T-helper 2 cell (primary cell): ENCODE measurements at regions not wholly inside any gene's neighbourhood (a gene's known extent, or its start where the extent isn't known, plus 50 kb on each side); places are given as distances from the start of the nearest gene placed in this dataset.
"Not testable (repeated sequence)": the region's sequence is repeated elsewhere in the genome, so short reads cannot be mapped to it uniquely, and the experiment has no call there.

Experiments used
- DNase-seq, 5 experiments: peaks; one replicate each; pipeline versions ENCODE4 v3.0.0 to v3.0.0-alpha.2; 2012 to 2022

DNA sequence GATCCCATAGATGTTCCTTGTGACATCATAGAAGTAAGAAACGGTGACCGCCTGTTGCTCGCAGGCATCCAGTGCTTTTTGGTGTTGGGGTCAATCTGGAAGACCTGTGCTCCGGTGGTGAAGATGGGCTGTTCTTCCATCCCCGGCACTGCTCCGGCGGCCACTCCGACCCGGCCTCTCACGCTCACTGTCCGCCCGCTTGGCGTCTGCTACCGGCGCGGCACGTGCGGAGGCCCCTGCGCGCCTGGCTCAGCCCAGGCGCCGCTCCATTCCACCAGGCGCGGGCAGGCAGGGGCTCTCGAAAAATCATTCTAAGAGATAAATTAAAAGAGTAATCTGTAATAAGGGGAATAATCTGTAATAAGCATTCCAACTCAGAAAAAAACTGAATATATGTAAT lies 934.5 kb downstream of the TMEM121 start:
- no peak for DNase-seq

DNA sequence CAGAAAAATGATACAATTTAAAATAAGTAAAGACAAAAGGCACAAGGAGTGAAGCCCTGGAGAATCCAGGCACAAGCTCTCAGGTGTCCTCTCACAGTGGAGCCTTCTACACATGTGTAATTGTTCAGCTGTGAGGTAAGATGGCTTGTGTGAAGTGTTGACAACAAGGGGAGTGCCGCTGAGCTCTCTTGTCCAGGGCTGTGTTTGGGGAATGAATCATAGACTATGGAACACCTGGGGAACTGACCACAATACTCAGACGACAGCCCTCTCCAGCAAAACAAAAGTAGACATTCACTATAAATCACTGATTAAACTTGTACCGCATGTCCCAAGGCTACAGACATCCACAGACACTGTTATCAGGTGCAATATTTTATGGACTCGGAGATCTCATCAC lies 940.1 kb downstream of the TMEM121 start:
- not testable (repeated sequence) for DNase-seq

DNA sequence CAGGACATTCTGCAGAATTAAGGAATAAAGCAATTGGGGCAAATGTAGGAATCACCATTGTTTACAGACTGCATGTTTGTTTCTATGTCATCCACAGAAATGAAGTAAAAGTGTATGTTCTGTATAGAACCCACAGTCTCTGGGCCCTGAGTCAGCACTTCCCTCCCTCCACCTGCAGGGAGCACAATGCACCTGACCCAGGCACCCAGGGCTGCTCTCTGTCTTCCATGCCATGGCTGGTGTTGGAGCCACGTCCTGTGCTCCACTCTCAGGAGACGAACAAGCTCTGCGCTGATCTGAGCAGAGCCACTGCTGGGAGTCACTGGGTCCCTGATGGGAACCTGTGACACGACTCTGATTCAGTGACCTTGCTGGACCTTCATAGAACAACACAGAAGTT lies 942.5 kb downstream of the TMEM121 start:
- peak in 1 of 5 experiments; percentile 24 for DNase-seq

DNA sequence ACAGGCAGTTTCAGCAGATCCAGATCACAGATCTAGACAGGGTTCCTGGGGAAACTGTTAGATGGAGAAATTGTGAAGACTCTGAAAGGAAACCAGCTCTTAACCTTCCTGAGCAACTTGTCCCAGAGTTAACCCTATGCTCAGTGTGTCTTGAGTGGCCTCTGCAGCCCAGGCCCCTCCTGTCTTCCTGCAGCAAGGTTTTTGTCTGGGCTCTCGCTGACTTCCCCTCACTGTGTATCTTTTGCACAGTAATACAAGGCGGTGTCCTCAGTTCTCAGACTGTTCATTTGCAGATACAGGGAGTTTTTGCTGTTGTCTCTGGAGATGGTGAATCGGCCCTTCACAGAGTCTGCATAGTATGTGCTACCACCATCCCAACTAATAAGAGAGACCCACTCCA lies 943.6 kb downstream of the TMEM121 start:
- DNase-seq, result peak in 1 of 5 experiments; percentile 60

DNA sequence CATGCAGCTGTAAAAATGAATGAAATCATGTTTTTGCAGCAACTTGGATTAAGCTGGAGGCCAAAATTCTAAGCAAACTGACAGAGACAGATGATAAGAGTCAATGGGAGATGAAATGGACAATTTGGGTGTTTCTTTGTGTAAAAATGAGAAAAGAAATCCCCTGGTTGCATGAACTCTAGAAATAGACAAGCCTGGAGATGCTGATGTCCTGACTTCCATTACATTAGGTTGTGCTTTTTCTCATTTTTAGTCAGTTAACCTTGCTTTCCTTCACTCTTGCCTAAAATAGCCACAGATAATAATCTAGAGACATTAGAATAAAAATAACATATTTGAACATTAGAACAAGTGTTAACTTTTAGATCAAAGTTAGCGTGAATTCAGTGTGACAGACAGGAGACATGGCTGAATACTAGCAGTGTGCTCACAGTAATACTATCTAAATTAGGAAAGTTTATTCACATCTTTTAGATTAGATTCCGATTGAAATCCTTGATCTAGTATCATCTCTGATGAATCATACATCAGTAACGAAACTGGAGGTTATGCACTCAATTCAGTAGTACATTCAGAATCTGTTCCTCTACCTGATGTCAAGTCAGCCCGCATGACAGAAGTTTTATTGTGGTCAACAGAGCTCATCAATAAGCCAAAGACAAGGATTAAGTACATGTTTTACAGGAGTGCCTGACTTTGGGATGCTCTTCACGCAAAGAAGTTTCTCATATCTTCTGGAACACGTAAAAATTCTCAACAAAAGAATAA lies 948.1 kb downstream of the TMEM121 start:
- DNase-seq, result peak in 1 of 5 experiments; percentile 68

DNA sequence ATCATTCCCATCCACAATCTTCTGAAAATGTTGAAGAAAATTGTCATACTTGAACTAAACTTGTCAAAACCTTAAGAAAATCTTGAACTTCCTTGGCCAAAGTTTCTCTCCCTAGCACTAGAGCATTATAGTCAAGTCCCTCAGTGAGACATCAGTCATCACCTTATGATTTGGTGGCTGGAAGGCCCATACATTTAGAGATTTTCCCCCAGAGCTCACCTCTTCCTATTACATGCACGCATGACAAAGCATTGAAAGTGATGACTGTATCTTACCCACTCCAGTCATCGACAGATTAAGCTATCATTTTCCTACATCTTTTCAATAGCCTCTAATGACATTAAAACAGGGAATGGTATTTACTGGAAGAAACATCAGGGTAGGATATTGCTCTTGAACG lies 948.8 kb downstream of the TMEM121 start:
- peak in 1 of 5 experiments; percentile 38 for DNase-seq

DNA sequence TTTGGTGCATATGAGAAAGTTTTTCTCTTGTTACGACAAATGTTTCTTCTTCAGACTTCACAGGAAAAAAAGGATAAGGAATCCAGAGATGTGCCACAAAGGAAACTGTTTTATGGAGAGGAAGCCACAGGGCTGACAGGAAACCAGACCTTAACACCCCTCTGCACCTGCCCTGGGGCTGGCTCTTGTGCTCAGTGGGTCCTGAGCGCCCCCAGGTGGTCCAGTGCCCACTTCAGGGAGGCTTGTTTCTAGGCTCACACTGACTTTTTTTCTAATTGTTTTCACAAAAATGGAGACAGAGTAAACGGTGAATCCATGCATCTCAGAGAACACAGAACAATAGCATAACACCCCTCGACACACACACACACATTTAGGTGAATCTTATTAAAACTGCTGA lies 951.2 kb downstream of the TMEM121 start:
- DNase-seq, result not testable (repeated sequence)

DNA sequence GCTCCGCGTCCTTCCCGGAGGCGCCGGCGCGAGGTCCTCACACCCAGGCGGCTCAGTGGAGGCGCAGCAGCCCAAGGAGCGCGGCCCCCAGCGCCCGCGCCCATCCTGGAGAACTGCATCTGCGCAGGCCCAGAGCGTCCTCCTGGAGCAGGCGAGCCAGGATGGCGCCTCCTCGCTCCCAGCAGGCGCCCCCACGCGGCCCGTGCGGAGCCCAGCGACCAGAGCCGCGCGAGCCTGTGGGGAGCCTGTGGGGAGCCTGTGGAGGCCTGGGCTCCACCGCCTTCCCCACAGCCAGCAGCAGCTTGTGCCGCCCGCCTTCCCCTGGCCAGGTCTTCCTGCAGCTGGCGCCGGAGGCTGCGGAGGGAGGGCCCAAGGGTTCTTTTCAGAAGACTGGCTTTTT lies 953.9 kb downstream of the TMEM121 start:
- not testable (repeated sequence) for DNase-seq

DNA sequence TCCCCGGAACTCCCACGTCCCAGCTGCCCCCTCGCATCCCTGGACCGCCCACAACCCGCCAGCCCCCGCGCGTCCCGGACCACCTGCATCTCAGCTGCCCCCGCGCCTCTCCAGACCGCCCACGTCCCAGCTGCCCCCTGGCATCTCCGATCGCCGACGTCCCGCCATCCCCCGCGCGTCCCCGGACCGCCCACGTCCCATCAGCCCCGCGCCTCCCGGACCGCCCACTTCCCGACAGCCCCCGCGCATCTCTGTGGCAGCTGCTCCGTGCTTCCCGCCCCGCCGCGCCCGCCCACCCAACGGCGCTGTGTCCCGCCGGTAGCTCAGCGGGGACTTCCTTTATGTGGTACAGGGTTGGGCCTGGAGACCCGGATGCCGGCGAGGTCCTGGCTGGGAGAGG lies 955.8 kb downstream of the TMEM121 start:
- DNase-seq, result not testable (repeated sequence)

DNA sequence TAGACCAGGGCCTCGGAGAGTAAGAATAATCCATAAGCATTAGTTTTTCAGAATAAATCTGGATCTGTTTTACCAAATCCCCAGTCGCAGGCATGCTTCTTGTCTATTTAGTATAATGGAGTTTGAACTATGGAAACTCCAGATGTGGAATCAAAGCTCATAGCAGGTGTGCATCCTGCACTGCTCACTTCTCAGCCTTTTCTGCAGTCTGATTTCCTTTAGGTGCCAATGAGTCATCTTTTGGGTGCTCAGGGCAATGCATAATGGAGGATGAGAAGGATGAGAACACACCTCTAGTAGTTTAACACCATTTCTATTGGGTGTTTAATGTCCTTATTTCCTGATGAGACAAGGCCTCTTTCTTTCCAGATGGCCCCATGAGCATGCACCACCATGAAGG lies 961.2 kb downstream of the TMEM121 start:
- no peak for DNase-seq

DNA sequence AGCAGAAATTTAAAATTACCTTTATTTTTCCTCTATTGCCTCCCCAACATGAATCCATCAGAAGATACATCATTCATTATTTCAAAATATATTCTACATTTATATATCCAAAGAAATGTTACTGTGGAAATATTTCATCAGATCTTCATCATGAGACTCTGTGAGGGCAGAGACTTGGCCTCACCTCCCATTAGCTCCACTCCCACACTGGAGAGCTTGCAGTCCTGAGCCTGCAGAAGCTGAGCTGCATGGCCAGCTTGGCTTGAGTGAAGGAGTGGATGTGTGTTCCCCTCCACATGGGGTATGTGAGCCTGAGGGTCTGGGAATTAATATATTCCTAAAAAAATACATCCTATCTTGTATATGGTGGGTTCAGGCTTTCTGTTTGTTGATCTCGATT lies 961.9 kb downstream of the TMEM121 start:
- no peak for DNase-seq

DNA sequence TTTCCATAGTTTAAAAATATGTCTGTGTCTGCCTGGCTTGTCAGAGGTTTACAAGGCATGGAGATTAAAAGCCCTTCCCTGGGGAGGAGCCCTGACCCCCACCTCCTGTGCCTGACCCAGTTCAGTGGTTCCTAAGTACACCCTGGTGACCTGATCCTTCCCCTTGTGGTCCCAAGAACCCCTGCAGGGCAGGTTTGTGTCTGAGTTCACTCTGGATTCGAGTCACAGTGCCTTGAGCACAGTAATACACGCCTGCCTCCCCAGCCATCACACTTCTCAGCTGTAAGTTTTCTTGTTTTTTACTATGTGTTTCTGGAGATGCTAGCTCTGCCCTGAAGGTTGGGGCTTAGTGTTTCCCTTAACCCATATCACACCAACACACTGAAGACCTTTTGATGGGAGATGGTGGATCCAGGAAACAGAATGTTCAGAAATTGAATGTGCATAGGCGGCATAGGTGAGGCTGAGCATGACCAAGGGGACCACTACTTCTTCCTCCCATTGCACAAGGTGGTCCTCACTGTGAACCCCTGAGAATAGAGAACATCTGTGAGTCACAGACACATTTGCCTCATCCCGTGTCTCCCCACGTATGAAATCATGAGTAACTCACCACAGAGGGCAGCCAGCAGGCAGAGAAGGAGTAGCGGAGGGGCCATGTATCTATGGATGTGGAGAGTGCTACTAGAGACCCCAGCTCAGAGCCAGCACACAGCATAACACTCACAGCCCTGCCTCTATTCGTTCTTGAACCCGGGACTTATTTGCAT lies 962.9 kb downstream of the TMEM121 start:
- peak in 1 of 5 experiments; percentile 31 for DNase-seq

DNA sequence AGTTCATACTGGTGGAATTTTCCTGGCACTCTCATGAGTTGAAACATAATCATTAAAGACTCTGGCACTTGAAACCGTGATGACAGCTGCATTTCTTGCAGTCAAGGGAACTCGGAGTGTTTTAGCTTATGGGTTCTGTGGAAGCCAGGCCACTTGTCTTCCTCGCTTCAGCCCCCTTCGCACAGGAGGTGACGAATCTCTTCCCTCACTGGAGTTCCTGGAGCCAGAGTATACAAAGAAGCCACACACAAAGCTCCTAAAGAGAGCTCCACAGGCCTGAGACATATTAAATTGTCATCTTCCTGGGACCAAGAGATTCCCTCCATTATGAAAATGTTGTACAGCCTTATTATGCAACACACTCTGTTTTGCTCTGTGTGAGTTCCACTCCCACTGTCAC lies 964.1 kb downstream of the TMEM121 start:
- DNase-seq, result no peak

DNA sequence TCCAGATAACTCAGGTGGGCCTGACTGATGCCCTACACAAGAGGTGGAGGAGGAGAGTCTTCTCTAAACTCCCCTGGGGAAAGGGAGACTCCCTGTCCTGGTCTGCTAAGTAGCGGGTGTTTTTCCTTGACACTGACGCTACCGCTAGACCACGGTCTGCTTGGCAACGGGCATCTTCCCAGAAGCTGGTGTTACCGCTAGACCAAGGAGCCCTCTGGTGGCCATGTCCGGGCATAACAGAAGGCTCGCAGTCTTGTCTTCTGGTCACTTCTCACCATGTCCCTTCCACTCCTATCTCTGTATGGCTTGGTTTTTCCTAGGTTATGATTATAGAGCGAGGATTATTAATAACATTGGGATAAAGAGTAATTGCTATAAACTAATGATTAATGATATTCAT lies 965.5 kb downstream of the TMEM121 start:
- DNase-seq, result no peak

DNA sequence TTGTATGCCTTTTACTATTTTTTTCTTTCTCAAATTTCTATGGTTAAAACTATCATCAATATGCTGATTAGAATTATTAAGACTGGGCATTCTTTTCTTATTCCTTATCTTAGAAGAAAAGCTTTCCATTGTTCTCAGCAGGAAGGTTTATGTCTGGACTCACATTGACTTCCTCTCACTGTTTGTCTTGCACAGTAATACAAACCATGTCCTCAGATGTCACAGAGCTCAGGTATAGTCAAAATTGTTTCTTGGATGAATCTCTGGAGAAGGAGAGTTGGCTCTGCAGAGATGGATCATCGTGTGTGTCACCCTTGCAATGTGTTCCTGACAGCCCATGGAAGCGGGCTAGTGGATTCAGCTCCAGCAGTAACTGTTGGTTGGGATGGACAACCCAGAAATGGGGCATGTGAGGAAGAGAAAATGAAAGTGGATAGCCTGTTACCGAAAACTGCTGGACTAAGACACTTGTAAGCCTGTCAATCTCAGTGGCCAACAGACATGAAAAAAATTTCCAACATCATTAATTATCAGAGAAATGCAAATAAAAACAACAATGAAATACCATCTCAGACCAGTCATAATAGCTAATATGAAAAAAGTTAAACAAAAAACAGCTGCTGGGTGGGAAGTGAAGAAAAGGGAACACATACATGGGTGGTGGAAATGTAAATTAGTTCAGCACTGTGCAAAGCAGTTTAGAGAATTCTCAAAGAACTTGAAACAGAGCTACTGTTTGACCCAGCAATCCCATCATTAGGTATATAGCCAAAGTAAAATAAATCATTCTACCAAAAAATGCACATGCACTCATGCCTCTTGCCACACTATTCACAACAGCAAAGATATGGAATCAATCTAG lies 967.8 kb downstream of the TMEM121 start:
- no peak for DNase-seq

DNA sequence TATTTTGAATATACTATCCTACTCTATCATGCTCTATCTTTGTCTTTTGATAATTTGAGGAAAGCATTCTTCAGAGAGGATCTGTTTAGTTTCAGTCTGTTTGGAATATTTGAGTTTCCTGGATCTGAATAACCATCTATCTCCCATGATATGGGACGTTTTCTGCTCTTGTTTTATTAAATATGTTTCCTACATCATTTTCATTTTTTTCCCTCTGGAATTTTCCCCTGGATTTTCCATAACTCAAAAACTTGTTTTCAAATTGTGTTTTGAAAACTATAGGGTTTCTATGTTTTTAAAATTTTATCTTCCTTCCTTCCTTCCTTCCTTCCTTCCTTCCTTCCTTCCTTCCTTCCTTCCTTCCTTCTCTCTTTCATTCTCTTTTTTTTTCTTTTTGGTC lies 974.2 kb downstream of the TMEM121 start:
- DNase-seq, result no peak

DNA sequence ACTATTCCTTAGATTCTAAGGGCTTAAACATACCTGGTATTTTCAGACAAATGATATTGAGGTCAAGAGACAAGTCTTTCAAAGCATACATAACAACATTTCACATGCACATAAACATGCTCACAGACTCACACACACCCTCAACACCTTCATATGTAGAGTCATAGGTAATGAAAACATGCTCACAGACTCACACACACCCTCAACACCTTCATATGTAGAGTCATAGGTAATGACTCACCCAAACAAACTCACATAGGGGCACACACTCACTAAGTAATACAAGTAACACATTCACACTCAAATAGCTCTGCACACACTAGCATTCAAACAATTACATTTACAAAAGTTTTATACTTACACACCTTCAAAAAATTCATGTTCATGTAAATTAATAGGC lies 975.5 kb downstream of the TMEM121 start:
- DNase-seq, result no peak

DNA sequence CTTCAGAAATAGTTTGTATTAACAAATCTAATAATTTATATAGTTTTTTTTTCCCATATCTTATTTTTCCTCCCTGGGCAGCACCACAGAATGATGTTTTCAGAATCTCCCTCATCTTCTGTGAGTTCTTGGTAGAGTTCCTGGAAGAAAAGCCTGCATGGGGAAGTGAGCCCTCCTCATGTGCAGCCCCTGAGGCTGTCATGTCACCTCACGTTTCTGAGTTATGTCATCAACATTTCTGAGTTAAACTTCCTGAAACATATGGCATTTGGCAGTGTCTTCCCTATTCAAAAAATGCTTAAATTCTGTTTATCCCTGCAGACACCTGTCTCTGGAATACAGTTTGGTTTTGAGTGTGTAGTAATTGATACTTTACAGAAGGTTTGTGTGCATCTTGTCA lies 979.0 kb downstream of the TMEM121 start:
- no peak for DNase-seq

DNA sequence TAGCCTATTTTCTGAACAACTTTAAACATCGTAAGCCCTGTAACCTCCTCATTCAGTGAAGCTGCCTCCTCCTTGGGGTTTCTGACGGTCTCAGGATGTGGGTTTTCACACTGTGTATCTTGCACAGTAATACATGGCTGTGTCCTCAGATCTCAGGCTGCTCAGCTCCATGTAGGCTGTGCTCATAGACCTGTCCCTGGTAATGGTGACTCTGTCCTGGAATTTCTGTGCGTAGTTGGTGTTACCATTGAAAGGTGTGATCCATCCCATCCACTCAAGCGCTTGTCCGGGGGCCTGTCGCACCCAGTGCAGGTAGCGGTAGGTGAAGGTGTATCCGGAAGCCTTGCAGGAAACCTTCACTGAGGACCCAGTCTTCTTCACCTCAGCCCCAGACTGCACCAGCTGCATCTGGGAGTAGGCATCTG lies 980.5 kb downstream of the TMEM121 start:
- DNase-seq, result peak in 2 of 5 experiments; percentile 79 to 89

DNA sequence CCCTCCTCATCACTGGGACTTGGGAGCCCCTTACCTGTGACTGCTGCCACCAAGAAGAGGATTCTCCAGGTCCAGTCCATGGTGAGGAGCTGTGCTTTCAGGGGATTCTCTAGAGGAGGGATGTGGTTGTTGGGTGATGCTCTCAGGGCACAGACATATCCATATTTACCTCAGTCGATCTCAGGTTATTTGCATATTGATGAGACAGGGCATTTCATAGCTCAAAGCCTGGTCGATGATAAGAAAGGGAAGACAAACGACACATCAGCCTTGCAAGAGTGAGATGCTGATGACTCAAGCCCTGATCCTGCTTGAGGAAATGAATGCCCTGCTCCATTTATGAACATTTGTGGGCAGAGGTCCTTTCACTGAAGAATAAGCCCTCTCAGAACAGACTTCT lies 981.0 kb downstream of the TMEM121 start:
- DNase-seq, result peak in 2 of 5 experiments; percentile 72 to 77

DNA sequence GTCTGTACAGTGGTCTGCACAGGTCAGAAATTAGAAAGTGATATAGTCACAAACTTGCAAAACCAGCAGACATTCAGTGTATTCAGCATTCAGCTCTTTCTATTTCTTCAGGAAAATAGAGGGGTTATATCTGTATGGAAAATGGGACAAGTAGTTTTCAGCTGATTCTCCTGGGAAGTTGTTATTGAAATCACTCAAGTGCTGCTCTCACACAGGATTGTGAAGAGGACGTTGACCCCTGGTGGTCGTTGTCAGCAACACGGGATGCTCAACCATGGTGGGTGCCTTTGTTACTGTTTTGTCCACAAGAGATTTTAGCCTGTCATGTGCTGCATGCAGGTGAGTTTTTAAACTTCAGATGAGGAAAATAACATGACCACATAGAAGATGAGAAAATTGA lies 981.8 kb downstream of the TMEM121 start:
- DNase-seq, result no peak

DNA sequence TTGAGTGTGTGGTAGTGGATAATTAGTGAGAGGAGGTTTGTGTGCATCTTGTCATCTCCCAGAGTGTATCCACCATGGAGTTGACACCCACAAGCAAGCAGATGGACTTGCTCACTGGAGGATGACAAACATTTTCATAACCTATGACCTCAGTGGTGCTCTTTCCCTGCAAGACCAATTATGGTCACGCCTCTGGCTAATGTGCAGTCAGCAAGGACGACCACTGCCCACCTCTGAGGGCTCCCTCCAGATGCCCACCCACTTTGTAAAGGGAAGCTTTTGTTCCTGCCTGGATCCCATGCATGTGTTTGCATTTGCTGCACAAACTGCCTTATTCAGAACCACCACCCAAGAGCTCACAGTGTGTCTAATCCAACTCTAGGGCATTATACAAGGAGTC lies 982.8 kb downstream of the TMEM121 start:
- no peak for DNase-seq

DNA sequence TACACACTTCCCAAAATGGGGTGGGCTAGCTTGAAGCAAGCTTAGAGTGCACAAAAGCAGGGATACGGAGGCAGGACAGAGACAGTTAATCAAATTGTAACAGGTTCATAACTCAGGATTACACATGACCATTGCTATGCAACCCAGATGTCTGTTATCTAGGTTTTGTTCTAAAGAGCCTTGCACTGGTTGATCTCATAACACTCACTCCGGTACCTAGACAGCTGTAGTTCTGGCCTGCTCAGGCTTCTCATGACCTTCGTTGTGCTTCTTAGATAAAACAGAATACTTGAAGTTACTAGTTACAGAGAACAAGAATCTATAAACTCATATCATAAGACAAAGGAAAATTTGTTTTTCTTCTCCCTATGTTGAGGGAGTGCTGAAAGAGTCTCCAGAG lies 983.4 kb downstream of the TMEM121 start:
- DNase-seq, result no peak
